Pons (tissue), 1 donor: ENCODE measurements at regions not wholly inside any gene's neighbourhood (a gene's known extent, or its start where the extent isn't known, plus 50 kb on each side); places are given as distances from the start of the nearest gene placed in this dataset.
A peak's percentile ranks its signal among the peaks of the same experiment; 100 is the strongest.

Experiments
- DNase-seq: peaks from one replicate; pipeline ENCODE4 v3.0.0-alpha.2; 2016; ENCODE audit warnings: low spot score

DNA sequence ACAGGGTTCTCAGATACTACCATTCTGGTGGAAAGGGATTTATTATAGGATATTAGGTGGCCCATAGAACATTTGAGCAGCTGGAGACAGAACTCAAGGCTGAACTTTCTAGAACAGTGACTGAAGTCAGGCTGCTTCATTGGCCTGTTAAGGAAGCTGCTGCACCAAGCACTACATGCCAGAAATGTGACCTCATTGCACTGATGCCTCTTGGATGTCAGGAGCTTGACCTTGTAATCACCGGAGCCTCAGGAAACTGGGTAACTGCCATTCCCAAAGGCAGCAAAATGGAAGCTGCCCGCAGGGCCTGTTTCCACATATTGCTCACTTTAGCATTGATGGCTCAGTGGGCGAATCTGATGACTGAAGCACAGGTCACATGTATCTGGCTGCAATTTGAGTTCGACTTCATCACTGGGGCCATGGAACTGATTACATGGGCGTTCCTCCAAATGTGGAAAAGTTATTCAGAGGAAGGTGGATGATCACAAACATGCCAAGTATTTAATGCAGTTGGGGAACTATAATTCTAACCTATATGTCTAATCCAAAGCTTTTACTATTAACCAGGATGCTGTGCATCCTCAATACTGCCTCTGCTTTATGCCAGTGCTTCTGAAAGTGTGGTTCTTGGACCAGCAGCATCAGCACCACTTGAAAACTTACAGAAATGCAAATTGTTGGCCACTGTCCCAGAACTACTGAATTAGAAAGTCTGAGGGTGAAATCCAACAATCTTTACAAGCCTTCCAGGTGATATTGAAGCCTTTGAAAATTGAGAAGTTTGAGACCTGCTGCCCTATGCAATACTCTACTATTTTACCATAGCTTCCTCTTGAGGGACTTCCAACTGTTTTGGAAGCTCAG lies 337.2 kb upstream of the NAV3 start:
- peak; percentile 5 for DNase-seq

DNA sequence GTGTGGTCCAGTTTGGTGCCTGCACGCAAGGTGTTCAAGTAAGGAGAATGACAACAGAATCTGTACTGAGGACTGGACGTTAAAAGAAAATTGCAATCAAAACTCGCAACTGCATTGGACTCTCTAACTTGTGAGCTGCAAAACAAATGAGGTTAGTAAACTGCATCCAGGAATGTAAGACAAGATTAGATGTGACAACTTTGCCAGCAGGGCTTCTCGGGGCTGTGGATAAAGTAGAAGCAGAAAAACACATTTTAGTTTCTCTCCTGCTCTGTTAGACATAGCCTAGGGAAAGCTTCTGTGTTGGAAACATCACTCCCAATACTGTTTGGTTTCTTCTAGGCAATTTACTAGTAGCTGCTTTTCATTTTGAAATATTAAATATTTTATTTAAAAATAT lies 338.2 kb upstream of the NAV3 start:
- no peak for DNase-seq

- no peak for DNase-seq
These were observed 341.2 kb upstream of the NAV3 start for GRCh38 chr12:77489331-77489970.

DNA sequence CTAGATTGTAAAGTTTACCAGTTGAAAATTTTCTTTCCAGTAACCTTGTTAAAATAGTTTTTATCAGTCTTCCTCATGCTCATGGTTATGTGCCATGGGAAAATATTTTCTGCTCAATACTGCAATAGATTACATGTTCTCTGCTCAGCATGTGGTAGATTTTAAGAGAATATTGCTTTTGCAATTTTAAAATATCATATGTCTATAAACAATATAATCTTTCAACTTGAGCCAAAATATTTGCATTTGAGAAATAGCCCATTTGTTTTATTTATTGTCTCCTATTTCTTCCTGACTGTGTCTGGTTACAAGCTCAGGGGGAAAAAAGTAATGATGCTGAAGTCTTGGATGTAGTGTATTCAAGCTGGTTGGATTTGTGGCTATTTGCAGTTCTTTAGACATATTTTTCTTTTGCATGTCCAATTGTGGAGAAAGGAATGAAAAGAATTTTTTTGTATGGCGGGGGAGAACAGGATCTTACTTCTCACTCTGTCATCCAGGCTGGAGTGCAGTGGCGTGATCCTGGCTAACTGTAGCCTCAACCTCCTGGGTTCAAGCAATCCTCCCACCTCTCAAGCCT lies 342.6 kb upstream of the NAV3 start:
- DNase-seq = no peak

GRCh38 chr12:77486872-77487271 lies 343.8 kb upstream of the NAV3 start:
- no peak for DNase-seq

DNA sequence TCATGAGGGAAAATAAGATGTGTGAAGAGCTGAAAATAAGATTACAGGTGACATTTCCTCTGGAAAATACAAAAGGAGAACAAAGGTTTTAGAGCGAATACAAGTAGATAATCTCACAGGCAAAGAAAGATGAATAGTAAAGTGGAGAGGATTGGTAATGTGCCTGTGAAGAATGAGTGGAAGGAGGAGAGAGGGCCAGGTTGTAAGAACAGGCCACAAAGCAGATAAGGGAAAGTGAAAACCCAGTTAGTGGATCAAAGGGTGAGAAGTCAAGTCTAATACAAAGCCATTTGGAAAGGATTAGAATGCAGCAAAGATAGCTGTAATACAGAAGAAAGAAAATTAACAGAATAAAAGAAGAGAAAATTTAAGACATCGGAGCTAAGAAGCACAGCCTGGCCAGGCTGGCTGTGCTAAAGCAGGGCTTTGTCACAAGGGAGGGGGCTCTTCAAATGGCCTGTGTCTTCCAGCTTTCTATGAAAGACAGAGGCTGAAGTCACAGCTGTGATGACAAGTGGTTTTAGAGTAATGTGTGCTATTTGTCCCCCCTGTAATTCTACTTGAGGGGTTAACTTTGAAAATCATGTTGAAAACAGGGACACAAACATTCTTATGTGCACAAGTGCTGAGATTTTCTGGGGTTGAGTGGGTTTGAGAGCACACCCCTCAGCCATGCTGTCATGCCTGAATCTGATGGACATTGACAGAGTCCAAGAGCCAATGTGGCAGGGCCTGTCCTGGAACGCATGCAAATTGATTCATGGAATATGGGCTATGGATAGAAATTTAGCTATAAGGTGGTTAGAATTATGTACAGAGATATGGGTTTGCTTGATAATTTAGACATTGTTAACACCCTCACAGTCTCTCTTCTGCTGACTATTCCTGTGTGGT lies 344.5 kb upstream of the NAV3 start:
- DNase-seq = no peak

DNA sequence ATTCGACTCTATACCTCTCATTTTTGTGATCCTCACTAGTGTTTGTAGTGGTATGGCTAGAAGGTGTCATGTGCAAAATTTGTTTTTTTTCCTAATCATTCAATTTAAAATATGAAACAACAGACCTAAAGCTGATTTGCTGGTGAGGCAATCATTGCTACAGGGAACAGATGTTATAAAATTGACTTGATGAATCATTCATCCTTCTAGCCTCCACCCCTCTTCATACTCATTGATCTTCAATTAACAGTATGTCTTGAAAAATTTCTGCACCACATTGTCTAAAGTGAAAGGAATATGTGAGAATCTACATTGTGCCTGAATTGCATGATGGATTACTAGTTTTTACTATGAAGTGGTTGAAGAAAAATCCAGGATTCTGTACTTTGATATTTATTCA lies 349.0 kb upstream of the NAV3 start:
- DNase-seq = no peak

DNA sequence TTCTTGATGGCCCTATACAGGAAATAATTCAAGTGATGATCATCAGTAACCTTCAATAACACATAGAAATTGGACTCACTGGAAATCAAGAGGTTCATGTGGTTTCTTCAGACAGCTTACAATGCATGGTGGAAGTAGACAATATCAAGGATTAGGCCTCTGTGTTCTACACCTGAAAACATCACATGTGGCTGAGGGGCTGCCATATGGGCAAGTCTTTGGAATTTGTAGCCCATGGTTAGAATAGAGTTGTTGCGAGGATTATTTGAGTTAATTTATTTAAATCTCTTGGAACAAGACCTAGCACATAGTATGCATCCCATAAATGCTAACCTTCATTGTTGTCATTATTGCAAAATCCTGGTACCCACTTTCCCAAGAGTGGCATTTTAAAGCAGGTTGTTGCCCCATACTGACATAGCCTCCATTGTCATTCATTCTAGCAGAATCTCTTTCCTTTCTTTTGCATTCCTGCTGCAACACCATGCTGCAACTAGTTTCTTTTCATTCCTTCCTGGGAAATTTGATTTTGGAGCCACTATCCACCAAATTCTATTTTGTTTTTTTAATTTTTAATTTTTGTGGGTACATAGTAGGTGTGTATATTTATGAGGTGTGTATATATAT lies 352.7 kb upstream of the NAV3 start:
- DNase-seq = no peak

GRCh38 chr12:77471801-77472200 lies 358.9 kb upstream of the NAV3 start:
- no peak for DNase-seq

DNA sequence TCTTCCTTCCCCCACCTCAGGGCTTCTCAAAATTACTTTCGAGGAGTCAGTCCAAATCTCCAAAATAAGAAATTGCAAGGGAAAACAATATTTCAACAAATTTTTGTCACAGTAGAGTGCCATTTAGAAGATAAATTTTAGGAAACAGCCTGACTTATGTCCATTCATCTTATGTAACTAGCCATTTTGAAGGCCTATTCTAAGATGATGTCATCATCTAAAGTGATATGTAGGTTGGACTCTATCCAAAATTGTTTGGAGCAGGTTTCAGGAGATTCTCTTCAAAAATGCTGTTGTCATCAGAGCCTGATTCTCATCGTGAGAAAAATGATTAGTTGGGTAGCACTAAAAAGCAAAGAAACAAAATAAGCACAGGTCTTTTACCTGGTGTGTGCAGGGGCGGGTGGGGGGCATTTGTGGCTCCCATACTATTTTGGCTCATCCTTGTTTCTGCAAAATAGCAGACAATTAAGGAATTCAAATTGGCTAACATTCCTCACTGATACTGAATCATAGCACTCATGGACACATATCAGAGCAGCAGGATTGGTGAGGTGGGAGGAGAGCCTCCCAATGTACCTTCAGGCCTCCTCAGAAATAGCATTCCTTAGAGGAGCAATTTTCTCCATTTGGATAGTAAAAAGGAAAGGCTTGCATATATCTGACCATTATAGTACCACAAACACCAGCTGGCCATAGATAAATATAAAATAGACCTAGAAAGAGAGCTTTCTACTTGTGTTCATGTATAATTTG lies 360.9 kb upstream of the NAV3 start:
- no peak for DNase-seq

DNA sequence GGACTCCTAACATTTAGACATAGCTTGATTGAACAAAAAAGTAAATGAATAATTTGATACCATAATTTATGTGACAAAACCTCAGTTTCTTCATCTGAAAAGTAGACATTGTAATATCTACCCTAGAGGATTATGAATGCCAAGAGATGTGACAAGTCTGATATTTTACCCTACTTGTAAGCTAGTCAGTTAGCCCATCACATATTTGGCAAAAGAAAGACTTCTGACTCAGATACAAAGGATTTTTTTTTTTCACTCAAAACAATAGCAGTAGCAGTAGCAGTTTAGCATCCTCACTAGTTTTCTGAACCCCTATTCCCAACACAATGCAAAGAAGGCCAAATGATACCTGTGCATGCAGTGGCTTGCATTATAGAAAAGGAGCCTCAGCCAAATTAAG lies 377.3 kb upstream of the E2F7 start:
- no peak for DNase-seq

DNA sequence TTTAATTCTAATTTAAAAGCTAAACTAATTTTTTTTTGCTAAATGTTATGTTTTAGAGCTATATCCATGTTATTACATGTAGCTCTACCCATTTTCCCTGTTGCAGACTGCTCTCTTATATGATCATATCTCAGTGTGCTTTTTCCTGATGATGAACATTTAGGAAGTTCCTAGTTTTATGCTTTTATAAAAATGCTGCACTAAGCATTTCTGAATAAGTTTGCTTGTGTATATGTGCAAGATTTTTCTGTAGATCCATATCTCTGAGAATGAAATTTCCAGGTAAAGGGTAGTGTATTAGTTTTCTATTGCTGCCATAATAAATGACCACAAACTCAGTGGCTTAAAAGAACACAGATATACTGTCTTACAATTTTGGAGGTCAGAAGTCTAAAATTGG lies 374.4 kb upstream of the E2F7 start:
- no peak for DNase-seq

- no peak for DNase-seq
These were observed 373.3 kb upstream of the E2F7 start for GRCh38 chr12:77438644-77439043.

- DNase-seq = no peak
These were observed 371.8 kb upstream of the E2F7 start for GRCh38 chr12:77437206-77437605.

- no peak for DNase-seq
These were observed 370.2 kb upstream of the E2F7 start for GRCh38 chr12:77435446-77436091.

GRCh38 chr12:77433799-77434198 lies 368.4 kb upstream of the E2F7 start:
- no peak for DNase-seq

DNA sequence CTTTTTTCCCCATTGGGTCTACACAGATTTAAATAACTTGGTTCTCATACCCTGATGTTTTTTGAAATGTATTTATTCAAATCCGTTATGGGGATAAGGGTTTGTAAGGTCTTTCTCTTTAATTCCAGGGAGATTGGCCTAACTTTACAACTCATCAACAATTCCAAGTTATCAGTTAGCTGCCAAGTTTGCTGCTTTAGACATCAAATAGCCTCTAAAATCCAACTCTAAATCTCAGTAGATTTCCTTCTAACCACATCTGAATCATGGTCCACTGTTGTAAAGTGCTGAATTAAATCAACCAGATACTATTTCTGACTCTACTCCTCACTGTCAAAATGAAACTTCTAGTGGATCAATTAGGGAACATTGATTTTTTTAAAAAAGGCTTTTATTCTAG lies 364.1 kb upstream of the E2F7 start:
- DNase-seq = no peak

- DNase-seq = peak; percentile 33
These were observed 355.8 kb upstream of the E2F7 start for GRCh38 chr12:77421152-77421551.

DNA sequence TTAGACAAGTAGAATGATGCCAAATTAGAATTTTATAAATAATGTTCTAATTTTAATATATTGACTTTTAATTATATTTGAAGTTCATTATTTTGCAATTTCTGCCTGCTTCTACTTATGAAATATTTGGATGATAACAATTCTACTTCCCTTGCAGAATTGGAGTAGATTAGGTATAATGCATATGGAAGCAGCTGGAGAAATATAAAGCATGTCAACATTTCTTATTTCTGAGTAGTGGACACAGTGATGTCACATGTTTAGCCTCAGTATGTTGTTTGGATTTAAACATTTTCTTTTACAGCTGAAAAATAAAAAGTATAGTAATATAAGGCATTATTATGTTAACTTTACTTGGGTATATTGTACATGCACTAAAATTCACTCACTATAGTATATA lies 344.2 kb upstream of the E2F7 start:
- DNase-seq = no peak

GRCh38 chr12:77407931-77408330 lies 342.6 kb upstream of the E2F7 start:
- no peak for DNase-seq
